HFFc6 (cell line): ENCODE measurements at regions not wholly inside any gene's neighbourhood (a gene's known extent, or its start where the extent isn't known, plus 50 kb on each side); places are given as distances from the start of the nearest gene placed in this dataset.
"Not testable (repeated sequence)": the region's sequence is repeated elsewhere in the genome, so short reads cannot be mapped to it uniquely, and the experiment has no call there.

Experiments used
- DNase-seq: peaks from one replicate; pipeline ENCODE4 v3.0.0-alpha.2; 2018
- H3K27ac Mint-ChIP-seq: 2 replicates; pipeline ENCODE4 v1.8.0; 2020; ENCODE audit warnings: mild to moderate bottlenecking, mixed read lengths
- H3K27me3 Mint-ChIP-seq: 2 replicates; pipeline ENCODE4 v1.8.0; 2021; ENCODE audit warnings: mild to moderate bottlenecking, moderate library complexity, mixed read lengths; ENCODE audit not compliant: insufficient read depth
- H3K36me3 Mint-ChIP-seq: 2 replicates; pipeline ENCODE4 v1.8.0; 2021; ENCODE audit warnings: low read depth, mixed read lengths
- H3K4me1 Mint-ChIP-seq: 2 replicates; pipeline ENCODE4 v1.8.0; 2020; ENCODE audit warnings: low read depth, mixed read lengths
- H3K4me3 Mint-ChIP-seq: 2 replicates; pipeline ENCODE4 v1.8.0; 2020; ENCODE audit warnings: mild to moderate bottlenecking, moderate library complexity, mixed read lengths
- H3K9me3 Mint-ChIP-seq: 2 replicates; pipeline ENCODE4 v1.8.0; 2020; ENCODE audit warnings: mild to moderate bottlenecking, mixed read lengths
- CTCF ChIP-seq: fragments of 200-600 bp; sonication (generic); IDR thresholded peaks from 2 replicates; pipeline ENCODE4 v1.5.0; 2021; ENCODE audit warnings: antibody characterized with exemption, mild to moderate bottlenecking

DNA sequence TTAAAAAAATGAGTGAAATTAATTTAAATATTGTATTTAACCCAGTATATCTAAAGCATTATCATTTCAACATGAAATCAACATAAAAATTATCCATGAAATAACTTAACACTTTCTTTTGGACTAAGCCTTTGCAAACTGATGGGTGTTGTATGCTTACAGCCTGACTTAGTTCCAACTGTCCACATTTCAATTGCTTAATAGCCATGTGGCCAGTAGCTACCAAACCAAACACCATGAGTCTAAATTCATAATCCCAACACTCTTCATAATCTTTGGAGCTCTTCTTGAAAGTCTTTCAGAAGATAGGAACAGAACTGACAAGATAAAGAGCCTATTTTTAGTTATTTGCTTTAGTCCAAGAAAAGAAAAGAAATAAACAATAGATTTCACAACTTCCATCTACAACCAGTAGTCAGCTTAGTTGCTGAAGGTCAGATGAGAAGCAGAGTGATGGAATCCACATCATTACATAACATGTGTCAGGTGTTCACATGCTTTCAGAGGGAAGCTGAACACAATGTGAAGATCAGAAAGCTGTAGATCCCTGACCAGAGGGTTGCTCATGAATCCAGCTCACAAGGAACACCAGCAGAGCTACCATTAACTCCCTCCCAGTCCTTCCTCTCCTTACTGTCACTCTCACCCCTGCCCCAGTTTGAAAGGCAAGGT, 144.0 kb upstream of the ZNF648 start:
- Mint-ChIP-seq H3K27ac (no peak overlapping the region), H3K4me1 (peaks cover 6% of the 10 kb centered on the region; the same call in 1 of the 2 replicates), H3K9me3 (no peaks in the 10 kb centered on the region), H3K36me3 (no peaks in the 10 kb centered on the region), H3K27me3 (peaks cover 7% of the 10 kb centered on the region; the same call in 1 of the 2 replicates), H3K4me3 (no peak overlapping the region)
- DNase-seq, result no peak
- no peak for TF ChIP-seq CTCF

DNA sequence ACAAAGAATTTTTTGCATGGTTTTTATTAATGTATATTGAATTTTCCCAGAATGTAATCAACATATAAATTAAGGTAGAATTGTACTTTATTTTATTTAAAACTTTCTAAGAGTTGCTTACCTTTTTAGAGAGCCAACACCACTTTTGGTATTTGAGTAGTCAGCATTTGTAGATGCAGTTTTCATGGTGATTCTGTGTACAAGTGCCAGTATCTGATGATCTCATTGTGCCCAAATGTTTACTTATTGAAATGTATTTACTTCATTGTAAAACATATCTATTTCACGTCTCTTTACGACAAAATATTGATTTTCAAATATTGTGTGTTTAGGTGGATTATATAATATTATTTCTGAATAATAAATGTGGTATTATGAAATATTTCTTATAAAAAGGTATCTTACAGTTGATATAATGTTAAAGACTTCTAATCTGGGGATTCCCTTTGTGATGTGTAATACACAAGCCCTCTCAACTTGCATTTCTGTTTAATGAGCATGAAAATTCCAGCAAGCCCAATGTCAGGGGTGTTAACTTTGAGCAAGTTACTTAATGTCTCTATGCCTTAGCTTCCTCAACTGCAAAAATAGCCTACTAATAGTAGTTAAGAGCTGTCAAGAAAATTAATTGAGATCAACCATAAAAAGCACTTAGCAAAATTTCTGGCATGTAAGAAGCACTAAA, 141.8 kb upstream of the ZNF648 start:
- Mint-ChIP-seq H3K4me1 (peaks cover 6% of the 10 kb centered on the region; the same call in 1 of the 2 replicates), H3K9me3 (no peaks in the 10 kb centered on the region), H3K4me3 (no peak overlapping the region), H3K36me3 (no peaks in the 10 kb centered on the region), H3K27me3 (peaks cover 2% of the 10 kb centered on the region), H3K27ac (no peak overlapping the region)
- no peak for DNase-seq
- no peak for TF ChIP-seq CTCF

DNA sequence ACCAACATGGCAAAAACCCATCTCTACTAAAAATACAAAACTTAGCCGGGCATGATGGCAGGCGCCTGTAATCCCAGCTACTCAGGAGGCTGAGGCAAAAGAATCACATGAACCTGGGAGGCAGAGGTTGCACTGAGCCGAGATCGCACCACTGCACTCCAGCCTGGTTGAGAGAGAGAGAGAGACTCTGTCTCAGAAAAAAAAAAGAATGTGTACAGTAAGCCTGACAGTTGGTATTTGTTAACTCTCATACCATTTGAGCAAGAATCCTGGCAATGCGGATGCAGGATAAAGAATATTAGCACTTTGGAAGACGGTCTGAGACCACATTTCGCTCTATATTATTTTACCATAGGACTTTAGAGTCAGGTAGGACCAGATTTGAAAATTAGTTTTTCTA, 140.0 kb upstream of the ZNF648 start:
- H3K4me1 Mint-ChIP-seq, H3K27ac Mint-ChIP-seq, H3K27me3 Mint-ChIP-seq, DNase-seq, H3K9me3 Mint-ChIP-seq, H3K36me3 Mint-ChIP-seq, H3K4me3 Mint-ChIP-seq: not testable (repeated sequence)

DNA sequence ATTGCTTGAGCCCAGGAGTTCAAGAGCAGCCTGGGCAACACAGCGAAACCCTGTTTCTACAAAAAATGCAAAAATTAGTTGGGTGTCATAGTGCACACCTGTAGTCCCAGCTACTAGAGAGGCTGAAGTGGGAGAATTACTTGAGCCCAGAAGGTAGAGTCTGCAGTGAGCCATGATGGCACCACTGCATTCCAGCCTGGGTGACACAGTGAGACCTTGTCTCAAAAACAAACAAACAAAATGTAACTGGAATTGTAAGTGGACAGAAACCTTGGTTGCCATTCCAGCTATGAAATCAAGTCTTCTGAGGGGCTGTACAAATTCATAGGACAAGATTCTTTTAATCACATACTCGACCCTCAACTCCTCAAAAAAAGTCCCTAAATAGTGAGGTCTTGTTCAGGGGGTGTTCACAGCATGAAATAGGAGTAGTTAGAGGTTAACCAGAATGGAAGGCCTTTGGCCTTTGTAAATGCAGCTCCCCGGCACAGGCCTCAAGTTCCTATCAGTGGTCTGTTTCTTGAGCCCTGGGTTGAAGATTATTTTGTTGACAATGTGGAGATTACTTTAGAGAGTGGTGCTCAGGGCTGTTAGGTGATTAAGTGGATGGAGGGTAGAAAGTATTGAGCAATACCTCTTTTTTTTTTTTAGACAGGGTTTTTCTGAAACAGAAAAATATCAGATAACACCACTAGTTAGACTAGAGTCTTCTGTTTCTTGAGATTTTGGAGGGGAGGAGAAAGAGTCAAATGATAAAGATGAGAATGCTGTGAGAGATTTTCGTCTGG, 138.7 kb upstream of the ZNF648 start:
- no peak overlapping the region for H3K4me3 Mint-ChIP-seq
- peaks cover 2% of the 10 kb centered on the region for H3K27me3 Mint-ChIP-seq
- no peaks in the 10 kb centered on the region for H3K4me1 Mint-ChIP-seq
- no peaks in the 10 kb centered on the region for H3K9me3 Mint-ChIP-seq
- no peak for DNase-seq
- no peak for TF ChIP-seq CTCF
- H3K36me3 Mint-ChIP-seq, result no peaks in the 10 kb centered on the region
- H3K27ac Mint-ChIP-seq, result no peak overlapping the region

- Mint-ChIP-seq H3K4me3 (no peak overlapping the region), H3K36me3 (no peaks in the 10 kb centered on the region), H3K27ac (no peak overlapping the region), H3K27me3 (peaks cover 10% of the 10 kb centered on the region), H3K9me3 (no peaks in the 10 kb centered on the region), H3K4me1 (no peaks in the 10 kb centered on the region)
- peak; percentile 4 for DNase-seq
- TF ChIP-seq CTCF, result peak; percentile 67
Measured at GRCh38 chr1:182198006-182198605, 136.6 kb upstream of the ZNF648 start.
